Suppressor macrophage treated with lipopolysaccharide for 4 hours (primary cell): ENCODE measurements at regions not wholly inside any gene's neighbourhood (a gene's known extent, or its start where the extent isn't known, plus 50 kb on each side); places are given as distances from the start of the nearest gene placed in this dataset.
A peak's percentile ranks its signal among the peaks of the same experiment; 100 is the strongest.
"Not testable (repeated sequence)": the region's sequence is repeated elsewhere in the genome, so short reads cannot be mapped to it uniquely, and the experiment has no call there.

Experiments
- DNase-seq: peaks from one replicate; pipeline ENCODE4 v3.0.0-alpha.2; 2020

GRCh38 chr15:81686021-81686420, 312.0 kb upstream of the TMC3 start:
- no peak for DNase-seq

- no peak for DNase-seq
These were observed 311.2 kb upstream of the TMC3 start for GRCh38 chr15:81685237-81685636.

DNA sequence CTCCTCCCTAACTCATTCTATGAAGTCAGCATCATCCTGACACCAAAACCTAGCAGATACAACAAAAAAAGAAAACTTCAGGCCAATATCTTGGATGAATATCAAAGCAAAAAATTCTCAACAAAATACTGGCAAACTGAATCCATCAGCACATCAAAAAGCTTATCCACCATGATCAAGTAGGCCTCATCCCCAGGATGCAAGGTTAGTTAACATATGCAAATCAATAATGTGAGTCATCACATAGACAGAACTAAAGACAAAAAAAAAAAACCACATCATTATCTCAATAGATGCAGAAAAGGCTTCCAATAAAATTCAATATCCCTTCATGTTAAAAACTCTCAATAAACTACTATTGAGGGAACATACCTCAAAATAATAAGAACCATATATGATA, 306.8 kb upstream of the TMC3 start:
- DNase-seq = no peak

GRCh38 chr15:81666839-81667238, 292.8 kb upstream of the TMC3 start:
- DNase-seq = peak; percentile 32

GRCh38 chr15:81660976-81661375, 287.0 kb upstream of the TMC3 start:
- no peak for DNase-seq

DNA sequence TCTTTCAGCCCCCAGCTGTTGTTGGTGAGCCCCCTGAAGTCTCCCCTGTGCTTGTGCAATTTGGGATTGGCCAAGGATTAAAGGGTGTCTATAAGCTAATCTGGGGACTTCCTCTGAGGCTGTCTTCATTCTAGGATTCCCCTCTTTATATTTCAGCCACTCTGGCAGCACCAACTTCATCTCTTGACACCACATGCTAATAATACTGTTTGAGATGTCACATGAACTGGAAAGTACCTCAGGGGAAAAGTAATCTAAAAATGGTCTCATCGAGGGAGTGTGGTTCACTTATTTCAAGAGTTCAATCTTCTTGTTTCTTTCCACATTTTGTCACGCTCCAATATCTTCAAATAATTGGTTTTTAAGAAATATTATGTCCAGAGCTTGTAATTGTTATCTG, 279.2 kb upstream of the TMC3 start:
- DNase-seq = no peak

- no peak for DNase-seq
These were observed 271.5 kb upstream of the TMC3 start for GRCh38 chr15:81645470-81645869.

GRCh38 chr15:81643771-81644170, 269.8 kb upstream of the TMC3 start:
- DNase-seq = no peak

DNA sequence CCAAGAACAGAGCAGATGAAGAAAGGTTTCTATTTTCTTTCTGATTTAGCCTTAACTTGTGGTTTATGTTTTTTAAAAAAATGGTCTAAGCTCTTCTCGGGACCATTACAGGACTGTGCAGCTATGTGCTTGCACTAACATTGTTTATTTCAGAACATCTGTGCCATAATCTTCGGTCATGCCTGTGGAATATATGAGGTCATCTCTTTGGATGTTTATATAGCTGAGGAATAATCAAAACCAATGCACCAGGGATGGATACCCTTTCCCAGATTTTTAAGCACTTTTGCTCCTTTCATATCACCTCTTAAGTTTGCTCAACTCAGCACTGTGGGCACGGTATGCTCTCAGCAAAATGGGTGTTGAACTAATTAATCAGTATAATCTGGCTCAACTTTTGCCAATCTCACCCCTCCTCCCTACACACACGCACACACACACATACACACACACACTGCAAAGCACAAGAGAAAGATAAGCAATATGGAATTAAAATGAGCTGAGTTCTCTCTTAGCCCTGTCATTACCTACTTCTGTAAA, 268.5 kb upstream of the TMC3 start:
- DNase-seq = no peak

DNA sequence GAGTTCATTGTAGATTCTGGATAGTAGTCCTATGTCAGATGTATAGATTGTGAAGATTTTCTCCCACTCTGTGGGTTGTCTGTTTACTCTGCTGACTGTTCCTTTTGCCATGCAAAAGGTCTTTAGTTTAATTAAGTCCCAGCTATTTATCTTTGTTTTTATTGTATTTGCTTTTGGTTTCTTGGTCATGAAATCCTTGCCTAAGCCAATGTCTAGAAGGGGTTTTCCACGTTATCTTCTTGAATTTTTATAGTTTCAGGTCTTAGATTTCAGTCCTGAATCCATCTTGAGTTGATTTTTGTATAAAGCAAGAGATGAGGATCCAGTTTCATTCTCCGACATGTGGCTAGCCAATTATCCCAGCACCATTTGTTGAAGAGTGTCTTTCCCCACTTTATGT, 262.1 kb upstream of the TMC3 start:
- not testable (repeated sequence) for DNase-seq

GRCh38 chr15:81633889-81634288, 259.9 kb upstream of the TMC3 start:
- no peak for DNase-seq

GRCh38 chr15:81625896-81626295, 251.9 kb upstream of the TMC3 start:
- no peak for DNase-seq

GRCh38 chr15:81619002-81619401, 245.0 kb upstream of the TMC3 start:
- DNase-seq = no peak

DNA sequence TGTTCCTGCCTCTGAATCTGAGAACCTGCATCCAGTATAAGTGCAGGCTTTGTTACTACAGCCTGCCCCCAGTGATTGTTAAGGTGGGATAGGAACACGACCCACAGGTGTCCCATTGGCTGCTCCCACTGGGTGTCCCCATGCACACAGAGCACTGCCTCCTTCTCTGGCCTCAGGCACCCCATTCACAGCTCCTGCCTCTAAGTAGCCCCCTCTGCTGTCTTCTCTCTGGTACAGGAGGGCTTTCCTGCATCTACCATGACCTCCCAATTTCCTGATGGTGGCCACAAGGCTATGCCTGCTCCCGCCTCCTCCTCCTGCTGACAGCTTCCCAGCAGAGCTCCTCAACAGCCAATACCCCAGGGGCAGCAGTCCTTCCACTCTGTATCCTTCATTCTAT, 238.6 kb upstream of the TMC3 start:
- no peak for DNase-seq

- DNase-seq = no peak
These were observed 237.7 kb upstream of the TMC3 start for GRCh38 chr15:81611679-81612078.

- no peak for DNase-seq
These were observed 234.4 kb upstream of the TMC3 start for GRCh38 chr15:81608309-81608829.

- no peak for DNase-seq
These were observed 230.7 kb upstream of the TMC3 start for GRCh38 chr15:81604713-81605112.

DNA sequence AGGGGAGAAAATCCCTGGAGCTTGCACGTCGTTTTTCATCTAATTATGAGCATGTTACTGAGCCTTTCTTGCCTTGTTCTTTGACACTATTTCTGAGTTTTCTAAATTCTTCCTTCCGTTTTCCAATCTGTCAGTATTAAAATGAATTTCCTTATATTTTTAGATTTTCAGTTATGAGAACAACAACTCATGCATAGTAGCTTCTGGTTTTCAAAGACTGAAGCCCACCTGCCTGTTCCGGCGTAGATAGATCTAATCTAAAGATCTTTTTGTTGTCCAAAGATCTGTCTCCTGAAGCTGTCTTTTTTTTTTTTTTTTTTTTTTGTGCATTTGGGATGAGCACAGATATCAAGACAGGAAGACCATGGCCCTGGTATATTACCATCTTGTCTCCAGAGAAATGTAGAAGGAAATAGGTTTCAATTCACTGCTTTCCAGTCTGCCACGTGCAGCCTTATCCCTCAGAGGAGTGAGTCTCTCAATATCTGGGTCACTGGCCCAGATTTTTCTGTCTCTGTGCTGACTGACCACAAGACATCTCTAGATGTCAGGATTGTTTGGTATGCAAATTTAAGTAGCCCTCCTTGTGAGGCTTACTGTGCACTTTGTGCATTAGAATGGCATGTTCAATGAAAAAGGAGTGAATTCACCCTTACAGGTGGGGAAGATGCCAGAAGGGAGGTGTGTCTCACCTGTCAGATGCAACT, 222.3 kb upstream of the TMC3 start:
- no peak for DNase-seq

- no peak for DNase-seq
These were observed 221.7 kb upstream of the TMC3 start for GRCh38 chr15:81595752-81596151.

DNA sequence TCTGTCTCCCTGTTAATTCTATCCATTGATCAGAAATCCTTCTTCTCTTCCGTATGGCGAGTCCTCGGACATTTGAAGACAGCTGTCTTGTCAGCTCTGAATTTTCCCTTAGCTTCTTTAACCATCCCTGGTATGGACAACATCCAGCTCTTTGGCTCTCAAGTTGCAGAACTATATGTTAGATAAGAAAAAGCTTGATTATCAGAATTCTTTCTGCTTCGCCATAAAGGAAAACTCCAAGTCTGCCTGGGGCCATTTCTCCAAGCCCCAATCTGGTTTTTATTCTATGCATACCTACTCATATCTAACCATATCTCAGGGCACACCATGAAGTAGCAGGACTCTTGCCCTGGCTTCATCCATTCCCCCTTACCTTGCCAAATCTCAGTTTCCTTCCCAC, 215.7 kb upstream of the TMC3 start:
- DNase-seq = no peak

DNA sequence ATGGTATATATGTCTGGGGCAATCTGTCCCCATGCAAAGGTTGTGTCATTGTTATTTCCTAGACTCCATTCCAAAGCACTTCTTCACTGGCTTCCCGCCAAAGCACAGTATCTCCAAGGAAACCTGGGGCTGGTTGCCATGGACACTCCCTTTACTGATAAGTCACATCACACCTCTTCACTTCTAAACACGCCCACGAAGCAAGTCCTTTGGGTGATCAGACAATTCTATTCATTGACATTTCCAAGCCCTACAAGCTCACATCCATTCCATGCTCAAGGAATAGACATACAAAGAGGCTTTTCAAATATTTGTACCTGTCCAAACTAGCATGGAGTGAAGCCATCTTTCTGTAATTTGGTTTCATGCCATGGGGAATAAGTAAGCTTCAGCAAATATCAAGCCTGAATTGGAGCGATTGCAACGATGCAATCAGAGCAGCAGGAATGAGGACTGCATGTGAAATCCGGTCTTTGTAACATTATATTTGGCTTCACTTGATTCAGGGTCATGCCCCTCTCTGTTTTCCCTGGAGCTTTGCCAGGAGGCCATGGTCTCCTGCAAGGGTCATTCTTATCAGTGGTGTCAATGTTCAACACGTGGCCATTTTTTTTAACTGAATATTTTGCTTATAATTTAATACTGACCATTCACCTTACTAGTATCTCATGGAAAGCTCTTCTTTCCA, 201.6 kb upstream of the TMC3 start:
- DNase-seq = no peak

- DNase-seq = no peak
These were observed 199.2 kb upstream of the TMC3 start for GRCh38 chr15:81573098-81573746.

GRCh38 chr15:81572190-81572589, 198.2 kb upstream of the TMC3 start:
- DNase-seq = no peak
